ENCODE measurements at regions not wholly inside any gene's neighbourhood (a gene's known extent, or its start where the extent isn't known, plus 50 kb on each side); places are given as distances from the start of the nearest gene placed in this dataset.

GRCh38 chr1:84069236-84069845 lies 70.4 kb upstream of the TTLL7 start:
- Histone ChIP-seq H3K36me3 (replicated peaks in 1 of 2; ENCODE audit: control insufficient read depth in 1 of 2, insufficient read depth in 2 of 2, low read length in 1 of 2) (peaks cover 0 to 5% of the 10 kb centered on the region in 2 experiments), H3K9ac (no peak overlapping the region), H3K9me2 (no peaks in the 10 kb centered on the region; the same call in 1 of the 2 replicates), H3F3A (replicated peaks; ENCODE audit: insufficient read depth) (no peaks in the 10 kb centered on the region), H2AFZ (ENCODE audit: low read depth) (no peak overlapping the region), H3K4me2 (no peak overlapping the region), H3K4me3 (ENCODE audit: low read depth in 2 of 2, low read length in 1 of 2) (no peak overlapping the region), H3K9me3 (peaks cover 12% of the 10 kb centered on the region), H4K20me1 (ENCODE audit: insufficient read depth) (no peaks in the 10 kb centered on the region), H3K27me3 (ENCODE audit: insufficient read depth) (no peaks in the 10 kb centered on the region), H3K79me2 (ENCODE audit: insufficient read depth) (no peaks in the 10 kb centered on the region), H3K4me1 (ENCODE audit: control insufficient read depth in 1 of 2, insufficient read depth in 2 of 2, low read depth in 1 of 2, low read length in 1 of 2) (no peaks in the 10 kb centered on the region), H3K27ac (ENCODE audit: low read depth in 2 of 2, low read length in 1 of 2) (no peak overlapping the region)
- POLR2A ChIA-PET: no interaction called here
- no peak for DNase-seq
- 59% methylated on average over 2 of the region's 2 CpGs for WGBS (ENCODE audit: low lambda C conversion rate)
- TF ChIP-seq JUND (IDR thresholded peaks at IDR 0.05) (no peak), TAF1 (IDR thresholded peaks at IDR 0.05; ENCODE audit: borderline replicate concordance, low read depth, low read length) (no peak), EZH2phosphoT487 (IDR thresholded peaks at IDR 0.05; ENCODE audit: borderline replicate concordance, low read depth) (no peak), YY1 (IDR thresholded peaks at IDR 0.05; ENCODE audit: low read depth) (no peak), ZBTB33 (IDR thresholded peaks at IDR 0.05; ENCODE audit: borderline replicate concordance, low read depth) (no peak), FOSL2 (IDR thresholded peaks at IDR 0.05; ENCODE audit: borderline replicate concordance, low read depth) (no peak), REST (IDR thresholded peaks at IDR 0.05; ENCODE audit: low read depth, low read length) (no peak), MXI1 (IDR thresholded peaks at IDR 0.05; ENCODE audit: low read depth, low read length) (no peak), ELF1 (IDR thresholded peaks at IDR 0.05) (no peak), SIN3A (IDR thresholded peaks at IDR 0.05; ENCODE audit: borderline replicate concordance, low read depth, low read length) (no peak), FOXJ3 (CRISPR knock-in tag; IDR thresholded peaks at IDR 0.05) (no peak)
- CTCF ChIA-PET: no interaction called here

GRCh38 chr1:84062496-84062895 lies 63.6 kb upstream of the TTLL7 start:
- DNase-seq: no peak
- WGBS (ENCODE audit: low lambda C conversion rate): 63% methylated on average over 1 of the region's 1 CpG
- no peak overlapping the region for H3K4me3 ChIP-seq (ENCODE audit: low read depth in 2 of 2, low read length in 1 of 2)
- no peaks in the 10 kb centered on the region for H3K36me3 ChIP-seq (replicated peaks in 1 of 2; ENCODE audit: control insufficient read depth in 1 of 2, insufficient read depth in 2 of 2, low read length in 1 of 2)
- H3K27me3 ChIP-seq (ENCODE audit: insufficient read depth): no peaks in the 10 kb centered on the region
- CTCF ChIA-PET: no interaction called here
- H3K4me1 ChIP-seq (ENCODE audit: control insufficient read depth in 1 of 2, insufficient read depth in 2 of 2, low read depth in 1 of 2, low read length in 1 of 2): no peaks in the 10 kb centered on the region
- POLR2A ChIA-PET: no interaction called here
- no peak overlapping the region for H3K4me2 ChIP-seq
- TF ChIP-seq FOXJ3 (CRISPR knock-in tag; IDR thresholded peaks at IDR 0.05): no peak
- TF ChIP-seq GATA2 (CRISPR knock-in tag; IDR thresholded peaks at IDR 0.05): no peak
- TF ChIP-seq RAD21 (IDR thresholded peaks at IDR 0.05; ENCODE audit: low read length): no peak
- no peak for TF ChIP-seq USF1 (IDR thresholded peaks at IDR 0.05; ENCODE audit: borderline replicate concordance, low read depth)
- TF ChIP-seq MXI1 (IDR thresholded peaks at IDR 0.05; ENCODE audit: low read depth, low read length): no peak
- H4K20me1 ChIP-seq (ENCODE audit: insufficient read depth): no peaks in the 10 kb centered on the region
- no peak overlapping the region for H3K27ac ChIP-seq (ENCODE audit: low read depth in 2 of 2, low read length in 1 of 2)
- no peaks in the 10 kb centered on the region for H3K79me2 ChIP-seq (ENCODE audit: insufficient read depth)
- H3K9me3 ChIP-seq: 0 out of 2 replicates have a peak, but pooled peaks cover 4% of the 10 kb centered on the region
- H3K9me2 ChIP-seq: no peaks in the 10 kb centered on the region; the same call in 1 of the 2 replicates
- H2AFZ ChIP-seq (ENCODE audit: low read depth): no peak overlapping the region
- no peak overlapping the region for H3K9ac ChIP-seq
- no peaks in the 10 kb centered on the region for H3F3A ChIP-seq (replicated peaks; ENCODE audit: insufficient read depth)
